ENCODE measurements at regions not wholly inside any gene's neighbourhood (a gene's known extent, or its start where the extent isn't known, plus 50 kb on each side); places are given as distances from the start of the nearest gene placed in this dataset.

GRCh38 chr4:60201052-60201673 lies 999.0 kb upstream of the ADGRL3 start:
- no peak for DNase-seq (ENCODE audit: insufficient read length, low spot score, missing footprints)
- no peak overlapping the region for H3K4me3 ChIP-seq (ENCODE audit: insufficient read depth, low read length)
- no peaks in the 10 kb centered on the region for H3K36me3 ChIP-seq (ENCODE audit: insufficient read depth, low read length)
- no peak overlapping the region for H3K27ac ChIP-seq (ENCODE audit: low read depth, low read length)
- no peak overlapping the region for H2AFZ ChIP-seq (ENCODE audit: low read length)
- H3K4me2 ChIP-seq (ENCODE audit: insufficient read depth, low read length): no peak overlapping the region
- H3K79me2 ChIP-seq (ENCODE audit: insufficient read depth, low read length): no peaks in the 10 kb centered on the region
- no peaks in the 10 kb centered on the region for H3K9me3 ChIP-seq (ENCODE audit: low read depth, low read length)
- TF ChIP-seq CTCF (IDR thresholded peaks at IDR 0.05; ENCODE audit: extremely low read depth, low read depth, low read length): peak; percentile 83
- H3K27me3 ChIP-seq (ENCODE audit: insufficient read depth, low read length): no peaks in the 10 kb centered on the region
- H4K20me1 ChIP-seq (ENCODE audit: insufficient read depth, low read length): no peaks in the 10 kb centered on the region
- H3K4me1 ChIP-seq (ENCODE audit: insufficient read depth, low read length): no peaks in the 10 kb centered on the region

GRCh38 chr4:60209588-60209987 lies 990.5 kb upstream of the ADGRL3 start:
- Histone ChIP-seq H2AFZ (ENCODE audit: low read length) (no peak overlapping the region), H3K36me3 (ENCODE audit: insufficient read depth, low read length) (no peaks in the 10 kb centered on the region), H3K79me2 (ENCODE audit: insufficient read depth, low read length) (no peaks in the 10 kb centered on the region), H3K4me3 (ENCODE audit: insufficient read depth, low read length) (no peak overlapping the region), H3K9me3 (ENCODE audit: low read depth, low read length) (no peaks in the 10 kb centered on the region), H3K4me1 (ENCODE audit: insufficient read depth, low read length) (no peaks in the 10 kb centered on the region), H3K4me2 (ENCODE audit: insufficient read depth, low read length) (no peak overlapping the region), H4K20me1 (ENCODE audit: insufficient read depth, low read length) (no peaks in the 10 kb centered on the region), H3K27me3 (ENCODE audit: insufficient read depth, low read length) (no peaks in the 10 kb centered on the region), H3K27ac (ENCODE audit: low read depth, low read length) (no peak overlapping the region)
- TF ChIP-seq CTCF (IDR thresholded peaks at IDR 0.05; ENCODE audit: extremely low read depth, low read depth, low read length): no peak
- no peak for DNase-seq (ENCODE audit: insufficient read length, low spot score, missing footprints)

- TF ChIP-seq CTCF (IDR thresholded peaks at IDR 0.05; ENCODE audit: extremely low read depth, low read depth, low read length): no peak
Measured at GRCh38 chr4:60215906-60216305, 984.2 kb upstream of the ADGRL3 start.

GRCh38 chr4:60216752-60217151 lies 983.4 kb upstream of the ADGRL3 start:
- Histone ChIP-seq H3K4me2 (ENCODE audit: insufficient read depth, low read length) (no peak overlapping the region), H3K4me1 (ENCODE audit: insufficient read depth, low read length) (no peaks in the 10 kb centered on the region), H3K4me3 (ENCODE audit: insufficient read depth, low read length) (no peak overlapping the region), H3K36me3 (ENCODE audit: insufficient read depth, low read length) (no peaks in the 10 kb centered on the region), H3K79me2 (ENCODE audit: insufficient read depth, low read length) (no peaks in the 10 kb centered on the region), H3K9me3 (ENCODE audit: low read depth, low read length) (no peaks in the 10 kb centered on the region), H3K27ac (ENCODE audit: low read depth, low read length) (no peak overlapping the region), H2AFZ (ENCODE audit: low read length) (no peak overlapping the region), H4K20me1 (ENCODE audit: insufficient read depth, low read length) (no peaks in the 10 kb centered on the region), H3K27me3 (ENCODE audit: insufficient read depth, low read length) (no peaks in the 10 kb centered on the region)
- no peak for DNase-seq (ENCODE audit: insufficient read length, low spot score, missing footprints)
- TF ChIP-seq CTCF (IDR thresholded peaks at IDR 0.05; ENCODE audit: extremely low read depth, low read depth, low read length): no peak

More at GRCh38 chr4:60215906-60216305, 984.2 kb upstream of the ADGRL3 start:
- DNase-seq (ENCODE audit: insufficient read length, low spot score, missing footprints): no peak
- Histone ChIP-seq H3K79me2 (ENCODE audit: insufficient read depth, low read length) (no peaks in the 10 kb centered on the region), H2AFZ (ENCODE audit: low read length) (no peak overlapping the region), H3K27me3 (ENCODE audit: insufficient read depth, low read length) (no peaks in the 10 kb centered on the region), H3K4me3 (ENCODE audit: insufficient read depth, low read length) (no peak overlapping the region), H3K36me3 (ENCODE audit: insufficient read depth, low read length) (no peaks in the 10 kb centered on the region), H4K20me1 (ENCODE audit: insufficient read depth, low read length) (no peaks in the 10 kb centered on the region), H3K4me1 (ENCODE audit: insufficient read depth, low read length) (no peaks in the 10 kb centered on the region), H3K9me3 (ENCODE audit: low read depth, low read length) (no peaks in the 10 kb centered on the region), H3K4me2 (ENCODE audit: insufficient read depth, low read length) (no peak overlapping the region), H3K27ac (ENCODE audit: low read depth, low read length) (no peak overlapping the region)

Measured in osteoblast (primary cell).